Astrocyte (in vitro differentiated cells and primary cell): ENCODE measurements at regions not wholly inside any gene's neighbourhood (a gene's known extent, or its start where the extent isn't known, plus 50 kb on each side); places are given as distances from the start of the nearest gene placed in this dataset.
A peak's percentile ranks its signal among the peaks of the same experiment; 100 is the strongest.

Experiments used
- DNase-seq: peaks from one replicate; pipeline ENCODE4 v3.0.0-alpha.2; 2010; ENCODE audit warnings: low read depth
- FAIRE-seq: peaks from 2 replicates; lab custom pipeline; 2011; peaks lifted over from hg19 to GRCh38; lab: Jason Lieb, UNC
- H2AFZ ChIP-seq: 2 replicates; pipeline ENCODE4 v1.6.0; 2012; ENCODE audit warnings: low read depth, low read length, inconsistent platforms
- H3K27ac ChIP-seq: 2 replicates; pipeline ENCODE4 v1.5.1; 2011; ENCODE audit warnings: low read depth, low read length, inconsistent platforms
- H3K27me3 ChIP-seq: 2 replicates; pipeline ENCODE4 v1.6.0; 2011; ENCODE audit warnings: low read length, inconsistent platforms; ENCODE audit not compliant: insufficient read depth
- H3K36me3 ChIP-seq: 2 replicates; pipeline ENCODE4 v1.5.1; 2011; ENCODE audit warnings: low read length, inconsistent platforms; ENCODE audit not compliant: insufficient read depth
- H3K4me1 ChIP-seq: 2 replicates; pipeline ENCODE4 v1.5.1; 2011; ENCODE audit warnings: low read length, inconsistent platforms; ENCODE audit not compliant: insufficient read depth
- H3K4me2 ChIP-seq: 2 replicates; pipeline ENCODE4 v1.6.0; 2012; ENCODE audit warnings: low read length, inconsistent platforms
- H3K4me3 ChIP-seq: 2 replicates; pipeline ENCODE4 v1.5.1; 2011; ENCODE audit warnings: low read depth, mild to moderate bottlenecking, low read length, inconsistent platforms; ENCODE audit not compliant: insufficient read depth
- H3K79me2 ChIP-seq: 2 replicates; pipeline ENCODE4 v1.6.0; 2012; ENCODE audit warnings: mild to moderate bottlenecking, low read length, inconsistent platforms; ENCODE audit not compliant: insufficient read depth
- H3K9ac ChIP-seq: 2 replicates; pipeline ENCODE4 v1.6.0; 2012; ENCODE audit warnings: mild to moderate bottlenecking, low read length, inconsistent platforms
- H3K9me3 ChIP-seq: 2 replicates; pipeline ENCODE4 v1.5.1; 2012; ENCODE audit warnings: low read depth, mild to moderate bottlenecking, low read length, inconsistent platforms; ENCODE audit not compliant: insufficient read depth
- H4K20me1 ChIP-seq: 2 replicates; pipeline ENCODE4 v1.6.0; 2012; ENCODE audit warnings: low read length, inconsistent platforms; ENCODE audit not compliant: insufficient read depth
- H3K27ac Mint-ChIP-seq: one replicate; pipeline ENCODE4 v1.8.0; 2021; ENCODE audit warnings: mild to moderate bottlenecking, mixed read lengths; ENCODE audit not compliant: unreplicated experiment
- H3K27me3 Mint-ChIP-seq: one replicate; pipeline ENCODE4 v1.8.0; 2021; ENCODE audit warnings: low read depth, mixed read lengths; ENCODE audit not compliant: unreplicated experiment
- H3K36me3 Mint-ChIP-seq: one replicate; pipeline ENCODE4 v1.8.0; 2021; ENCODE audit warnings: low read depth, mixed read lengths; ENCODE audit not compliant: unreplicated experiment
- H3K4me1 Mint-ChIP-seq: one replicate; pipeline ENCODE4 v1.8.0; 2021; ENCODE audit warnings: low read depth, mixed read lengths; ENCODE audit not compliant: unreplicated experiment
- H3K4me3 Mint-ChIP-seq: one replicate; pipeline ENCODE4 v1.8.0; 2021; ENCODE audit warnings: mild to moderate bottlenecking, moderate library complexity, mixed read lengths; ENCODE audit not compliant: unreplicated experiment
- H3K9me3 Mint-ChIP-seq: one replicate; pipeline ENCODE4 v1.8.0; 2021; ENCODE audit warnings: mild to moderate bottlenecking, mixed read lengths; ENCODE audit not compliant: unreplicated experiment
- CTCF ChIP-seq: IDR thresholded peaks from 2 replicates; pipeline ENCODE4 v1.5.1; 2011; ENCODE audit warnings: low read depth, mild to moderate bottlenecking, inconsistent platforms, low read length, moderate library complexity; ENCODE audit not compliant: insufficient read depth
- EZH2 ChIP-seq: IDR thresholded peaks from 2 replicates; pipeline ENCODE4 v1.6.1; 2012; ENCODE audit warnings: mild to moderate bottlenecking, low read length, inconsistent platforms; ENCODE audit not compliant: insufficient read depth

- Mint-ChIP-seq H3K9me3 (peaks cover 4% of the 10 kb centered on the region), H3K4me1 (peaks cover 2% of the 10 kb centered on the region), H3K4me3 (no peak overlapping the region), H3K27me3 (peaks cover 3% of the 10 kb centered on the region), H3K27ac (no peak overlapping the region), H3K36me3 (no peaks in the 10 kb centered on the region)
- no peaks in the 10 kb centered on the region for H3K4me1 ChIP-seq
- no peak for FAIRE-seq
- H3K27me3 ChIP-seq: no peaks in the 10 kb centered on the region
- H3K4me3 ChIP-seq: no peak overlapping the region
- no peaks in the 10 kb centered on the region for H3K9me3 ChIP-seq
- H4K20me1 ChIP-seq: no peaks in the 10 kb centered on the region
- H3K9ac ChIP-seq: no peak overlapping the region
- H3K36me3 ChIP-seq: no peaks in the 10 kb centered on the region
- TF ChIP-seq EZH2 (no peak), CTCF (no peak)
- no peak overlapping the region for H2AFZ ChIP-seq
- H3K27ac ChIP-seq: no peak overlapping the region
- no peaks in the 10 kb centered on the region for H3K79me2 ChIP-seq
- no peak overlapping the region for H3K4me2 ChIP-seq
- no peak for DNase-seq
Measured at GRCh38 chrX:38965888-38966287, 164.6 kb downstream of the MID1IP1 start.

GRCh38 chrX:38968344-38969216 is 167.3 kb downstream of the MID1IP1 start:
- no peak overlapping the region for H3K4me3 Mint-ChIP-seq
- Histone ChIP-seq H3K27ac (no peak overlapping the region), H3K9me3 (no peaks in the 10 kb centered on the region), H3K27me3 (no peaks in the 10 kb centered on the region), H3K4me2 (no peak overlapping the region), H3K79me2 (no peaks in the 10 kb centered on the region), H4K20me1 (no peaks in the 10 kb centered on the region), H3K9ac (no peak overlapping the region), H3K4me1 (no peaks in the 10 kb centered on the region), H2AFZ (no peak overlapping the region), H3K4me3 (no peak overlapping the region), H3K36me3 (no peaks in the 10 kb centered on the region)
- peaks cover 4% of the 10 kb centered on the region for H3K9me3 Mint-ChIP-seq
- TF ChIP-seq EZH2 (no peak), CTCF (no peak)
- H3K4me1 Mint-ChIP-seq: peaks cover 3% of the 10 kb centered on the region
- peaks cover 3% of the 10 kb centered on the region for H3K27me3 Mint-ChIP-seq
- no peak for DNase-seq
- no peaks in the 10 kb centered on the region for H3K36me3 Mint-ChIP-seq
- H3K27ac Mint-ChIP-seq: no peak overlapping the region
- peak; percentile 95 for FAIRE-seq

- TF ChIP-seq EZH2: no peak
- Mint-ChIP-seq H3K9me3 (peaks cover 2% of the 10 kb centered on the region), H3K4me3 (no peak overlapping the region), H3K27me3 (peaks cover 3% of the 10 kb centered on the region), H3K36me3 (no peaks in the 10 kb centered on the region), H3K4me1 (peaks cover 3% of the 10 kb centered on the region), H3K27ac (no peak overlapping the region)
- H4K20me1 ChIP-seq: no peaks in the 10 kb centered on the region
- no peak overlapping the region for H2AFZ ChIP-seq
- no peaks in the 10 kb centered on the region for H3K9me3 ChIP-seq
- H3K79me2 ChIP-seq: no peaks in the 10 kb centered on the region
- H3K36me3 ChIP-seq: no peaks in the 10 kb centered on the region
- no peak overlapping the region for H3K4me2 ChIP-seq
- no peaks in the 10 kb centered on the region for H3K27me3 ChIP-seq
- DNase-seq: no peak
- no peak for FAIRE-seq
- H3K4me1 ChIP-seq: no peaks in the 10 kb centered on the region
- H3K9ac ChIP-seq: no peak overlapping the region
- no peak overlapping the region for H3K27ac ChIP-seq
- no peak overlapping the region for H3K4me3 ChIP-seq
Measured at GRCh38 chrX:38970074-38970473, 168.8 kb downstream of the MID1IP1 start.
